ENCODE measurements at regions not wholly inside any gene's neighbourhood (a gene's known extent, or its start where the extent isn't known, plus 50 kb on each side); places are given as distances from the start of the nearest gene placed in this dataset.
"Not testable (repeated sequence)": the region's sequence is repeated elsewhere in the genome, so short reads cannot be mapped to it uniquely, and the experiment has no call there.

GRCh38 chr16:87144232-87144631 is 173.0 kb downstream of the C16orf95 start:
- DNase-seq (ENCODE audit: low read depth, low spot score) = no peak

GRCh38 chr16:87145181-87146176 is 171.7 kb downstream of the C16orf95 start:
- DNase-seq (ENCODE audit: low read depth, low spot score) = no peak

GRCh38 chr16:87146676-87147075 is 170.5 kb downstream of the C16orf95 start:
- no peak for DNase-seq (ENCODE audit: low read depth, low spot score)

- DNase-seq (ENCODE audit: low read depth, low spot score) = no peak
Observed at GRCh38 chr16:87149051-87149450, 168.1 kb downstream of the C16orf95 start.

GRCh38 chr16:87150262-87150661 is 166.9 kb downstream of the C16orf95 start:
- no peak for DNase-seq (ENCODE audit: low read depth, low spot score)

GRCh38 chr16:87150681-87151280 is 166.4 kb downstream of the C16orf95 start:
- DNase-seq (ENCODE audit: low read depth, low spot score) = no peak

- no peak for DNase-seq (ENCODE audit: low read depth, low spot score)
Observed at GRCh38 chr16:87152221-87152755, 164.9 kb downstream of the C16orf95 start.

GRCh38 chr16:87153326-87153725 is 163.9 kb downstream of the C16orf95 start:
- no peak for DNase-seq (ENCODE audit: low read depth, low spot score)

- DNase-seq (ENCODE audit: low read depth, low spot score) = not testable (repeated sequence)
Observed at GRCh38 chr16:87155315-87155714, 161.9 kb downstream of the C16orf95 start.

GRCh38 chr16:87156195-87156594 is 161.0 kb downstream of the C16orf95 start:
- no peak for DNase-seq (ENCODE audit: low read depth, low spot score)

GRCh38 chr16:87160234-87160636 is 157.0 kb downstream of the C16orf95 start:
- DNase-seq (ENCODE audit: low read depth, low spot score) = no peak

- DNase-seq (ENCODE audit: low read depth, low spot score) = no peak
Observed at GRCh38 chr16:87160701-87161337, 156.4 kb downstream of the C16orf95 start.

- not testable (repeated sequence) for DNase-seq (ENCODE audit: low read depth, low spot score)
Observed at GRCh38 chr16:87161410-87161809, 155.8 kb downstream of the C16orf95 start.

- no peak for DNase-seq (ENCODE audit: low read depth, low spot score)
Observed at GRCh38 chr16:87161822-87162676, 155.1 kb downstream of the C16orf95 start.

- not testable (repeated sequence) for DNase-seq (ENCODE audit: low read depth, low spot score)
Observed at GRCh38 chr16:87162799-87163198, 154.4 kb downstream of the C16orf95 start.

- no peak for DNase-seq (ENCODE audit: low read depth, low spot score)
Observed at GRCh38 chr16:87163637-87164036, 153.6 kb downstream of the C16orf95 start.

GRCh38 chr16:87165151-87165550 is 152.0 kb downstream of the C16orf95 start:
- DNase-seq (ENCODE audit: low read depth, low spot score) = no peak

GRCh38 chr16:87165885-87166284 is 151.3 kb downstream of the C16orf95 start:
- no peak for DNase-seq (ENCODE audit: low read depth, low spot score)

- DNase-seq (ENCODE audit: low read depth, low spot score) = no peak
Observed at GRCh38 chr16:87166321-87166720, 150.9 kb downstream of the C16orf95 start.

- no peak for DNase-seq (ENCODE audit: low read depth, low spot score)
Observed at GRCh38 chr16:87166934-87167333, 150.3 kb downstream of the C16orf95 start.

GRCh38 chr16:87169509-87169995 is 147.6 kb downstream of the C16orf95 start:
- no peak for DNase-seq (ENCODE audit: low read depth, low spot score)
